Osteoblast (primary cell): ENCODE measurements at regions not wholly inside any gene's neighbourhood (a gene's known extent, or its start where the extent isn't known, plus 50 kb on each side); places are given as distances from the start of the nearest gene placed in this dataset.

Experiments used
- DNase-seq: peaks from one replicate; pipeline ENCODE4 v3.0.0; 2011; ENCODE audit warnings: low spot score, mixed read lengths; ENCODE audit not compliant: insufficient read length; ENCODE audit errors: missing footprints
- H2AFZ ChIP-seq: 2 replicates; pipeline ENCODE4 v1.6.0; 2011; ENCODE audit warnings: mild to moderate bottlenecking, low read length
- H3K27ac ChIP-seq: 2 replicates; pipeline ENCODE4 v1.5.1; 2011; ENCODE audit warnings: mild to moderate bottlenecking, low read depth, low read length, moderate library complexity
- H3K27me3 ChIP-seq: 2 replicates; pipeline ENCODE4 v1.6.0; 2012; ENCODE audit warnings: mild to moderate bottlenecking, control low read depth, inconsistent platforms, low read length, moderate library complexity; ENCODE audit not compliant: insufficient read depth
- H3K36me3 ChIP-seq: 2 replicates; pipeline ENCODE4 v1.5.1; 2011; ENCODE audit warnings: mild to moderate bottlenecking, low read length, control low read depth, moderate library complexity; ENCODE audit not compliant: insufficient read depth
- H3K4me1 ChIP-seq: 2 replicates; pipeline ENCODE4 v1.5.1; 2011; ENCODE audit warnings: mild to moderate bottlenecking, low read length, control low read depth, moderate library complexity; ENCODE audit not compliant: insufficient read depth
- H3K4me2 ChIP-seq: 2 replicates; pipeline ENCODE4 v1.6.0; 2011; ENCODE audit warnings: mild to moderate bottlenecking, low read length; ENCODE audit not compliant: insufficient read depth
- H3K4me3 ChIP-seq: fragments of 200-600 bp; sonication (generic); 3 replicates; pipeline ENCODE4 v1.5.1; 2012; ENCODE audit warnings: mild to moderate bottlenecking, low read length, inconsistent platforms; ENCODE audit not compliant: insufficient read depth
- H3K79me2 ChIP-seq: 2 replicates; pipeline ENCODE4 v1.6.0; 2012; ENCODE audit warnings: mild to moderate bottlenecking, low read length, control low read depth, inconsistent platforms; ENCODE audit not compliant: insufficient read depth
- H3K9me3 ChIP-seq: 2 replicates; pipeline ENCODE4 v1.5.1; 2011; ENCODE audit warnings: low read depth, low read length, control low read depth
- H4K20me1 ChIP-seq: 2 replicates; pipeline ENCODE4 v1.6.0; 2012; ENCODE audit warnings: mild to moderate bottlenecking, low read length, control low read depth; ENCODE audit not compliant: insufficient read depth
- TF ChIP-seq, protein P1 (sequence below): IDR thresholded peaks from 2 replicates; pipeline ENCODE4 v1.5.1; 2011; ENCODE audit warnings: mild to moderate bottlenecking, low read depth, low read length, moderate library complexity; ENCODE audit errors: extremely low read depth

- H3K27me3 ChIP-seq, result no peaks in the 10 kb centered on the region
- peaks cover 2% of the 10 kb centered on the region for H3K9me3 ChIP-seq
- H3K79me2 ChIP-seq, result no peaks in the 10 kb centered on the region
- no peak for DNase-seq
- H3K27ac ChIP-seq, result no peak overlapping the region
- H3K4me3 ChIP-seq, result no peak overlapping the region
- no peaks in the 10 kb centered on the region for H3K4me1 ChIP-seq
- H3K36me3 ChIP-seq, result no peaks in the 10 kb centered on the region
- no peak overlapping the region for H2AFZ ChIP-seq
- no peaks in the 10 kb centered on the region for H4K20me1 ChIP-seq
- no peak overlapping the region for H3K4me2 ChIP-seq
- TF ChIP-seq, protein P1, sequence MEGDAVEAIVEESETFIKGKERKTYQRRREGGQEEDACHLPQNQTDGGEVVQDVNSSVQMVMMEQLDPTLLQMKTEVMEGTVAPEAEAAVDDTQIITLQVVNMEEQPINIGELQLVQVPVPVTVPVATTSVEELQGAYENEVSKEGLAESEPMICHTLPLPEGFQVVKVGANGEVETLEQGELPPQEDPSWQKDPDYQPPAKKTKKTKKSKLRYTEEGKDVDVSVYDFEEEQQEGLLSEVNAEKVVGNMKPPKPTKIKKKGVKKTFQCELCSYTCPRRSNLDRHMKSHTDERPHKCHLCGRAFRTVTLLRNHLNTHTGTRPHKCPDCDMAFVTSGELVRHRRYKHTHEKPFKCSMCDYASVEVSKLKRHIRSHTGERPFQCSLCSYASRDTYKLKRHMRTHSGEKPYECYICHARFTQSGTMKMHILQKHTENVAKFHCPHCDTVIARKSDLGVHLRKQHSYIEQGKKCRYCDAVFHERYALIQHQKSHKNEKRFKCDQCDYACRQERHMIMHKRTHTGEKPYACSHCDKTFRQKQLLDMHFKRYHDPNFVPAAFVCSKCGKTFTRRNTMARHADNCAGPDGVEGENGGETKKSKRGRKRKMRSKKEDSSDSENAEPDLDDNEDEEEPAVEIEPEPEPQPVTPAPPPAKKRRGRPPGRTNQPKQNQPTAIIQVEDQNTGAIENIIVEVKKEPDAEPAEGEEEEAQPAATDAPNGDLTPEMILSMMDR, result no peak
Measured at GRCh38 chr5:2562036-2562435, 189.4 kb downstream of the IRX2 start.

- no peak overlapping the region for H2AFZ ChIP-seq
- H3K36me3 ChIP-seq, result no peaks in the 10 kb centered on the region
- H3K27ac ChIP-seq, result no peak overlapping the region
- DNase-seq, result no peak
- H4K20me1 ChIP-seq, result no peaks in the 10 kb centered on the region
- no peaks in the 10 kb centered on the region for H3K27me3 ChIP-seq
- H3K9me3 ChIP-seq, result peaks cover 2% of the 10 kb centered on the region
- no peak overlapping the region for H3K4me3 ChIP-seq
- no peaks in the 10 kb centered on the region for H3K79me2 ChIP-seq
- H3K4me2 ChIP-seq, result no peak overlapping the region
- H3K4me1 ChIP-seq, result no peaks in the 10 kb centered on the region
- TF ChIP-seq, protein P1, result no peak
Measured at GRCh38 chr5:2560435-2560834, 191.0 kb downstream of the IRX2 start.

DNA sequence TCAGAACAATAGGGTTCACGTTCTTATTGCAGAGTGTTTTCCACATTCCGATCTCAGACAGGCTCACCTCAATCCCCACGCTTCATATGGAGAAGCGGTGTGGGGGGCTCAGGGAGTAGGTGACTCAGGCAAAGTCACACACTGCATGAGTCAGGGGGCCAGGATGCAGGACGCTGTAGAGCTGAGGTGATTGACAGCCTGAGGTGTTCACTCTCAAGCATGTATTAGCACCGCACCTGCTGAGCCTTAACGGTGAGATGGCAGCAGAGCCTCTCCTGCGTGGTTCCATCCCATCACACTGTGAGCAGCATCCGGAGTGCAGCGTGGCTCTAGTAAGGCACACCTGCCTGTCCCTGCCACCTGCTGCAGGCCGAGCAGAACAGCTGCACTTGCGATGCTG is 194.0 kb downstream of the IRX2 start:
- Histone ChIP-seq H3K9me3 (peaks cover 5% of the 10 kb centered on the region), H3K4me3 (no peak overlapping the region), H3K79me2 (no peaks in the 10 kb centered on the region), H3K27me3 (no peaks in the 10 kb centered on the region), H3K4me1 (no peaks in the 10 kb centered on the region), H2AFZ (no peak overlapping the region), H3K27ac (no peak overlapping the region), H3K4me2 (no peak overlapping the region), H4K20me1 (no peaks in the 10 kb centered on the region), H3K36me3 (no peaks in the 10 kb centered on the region)
- TF ChIP-seq, protein P1, result no peak
- no peak for DNase-seq

DNA sequence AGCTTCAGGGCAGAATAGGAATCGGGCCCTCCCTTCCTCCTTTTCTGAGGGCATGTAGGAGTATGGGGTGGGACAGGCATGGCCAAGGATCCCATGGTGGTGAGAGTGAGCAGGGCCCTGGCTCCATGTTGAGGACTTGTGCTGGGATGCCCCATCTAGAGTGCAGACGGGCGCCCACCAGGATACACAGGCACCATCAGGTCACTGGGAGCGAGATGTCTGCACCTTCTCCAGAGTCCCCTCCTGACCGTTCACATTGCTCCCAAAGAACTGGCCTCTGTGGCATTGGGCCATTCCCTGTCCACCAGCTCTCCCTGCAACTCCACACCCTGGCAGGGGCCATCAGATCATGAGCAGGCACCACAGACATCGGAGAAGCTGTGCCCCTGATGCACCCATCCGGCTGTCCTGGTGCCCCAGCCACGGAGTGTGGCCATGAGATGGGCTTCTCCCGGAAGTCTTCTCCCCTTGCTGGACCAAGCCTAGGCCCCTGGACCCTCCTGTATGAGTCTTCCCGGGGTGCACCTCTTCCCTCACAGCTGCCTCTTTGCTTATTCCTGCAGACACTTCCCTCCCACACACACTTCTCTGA is 195.0 kb downstream of the IRX2 start:
- Histone ChIP-seq H4K20me1 (no peaks in the 10 kb centered on the region), H3K4me2 (no peak overlapping the region), H2AFZ (no peak overlapping the region), H3K36me3 (no peaks in the 10 kb centered on the region), H3K4me3 (no peak overlapping the region), H3K9me3 (peaks cover 5% of the 10 kb centered on the region), H3K79me2 (no peaks in the 10 kb centered on the region), H3K4me1 (no peaks in the 10 kb centered on the region), H3K27ac (no peak overlapping the region), H3K27me3 (no peaks in the 10 kb centered on the region)
- DNase-seq, result no peak
- TF ChIP-seq, protein P1, result no peak
